OCI-LY7 (cell line): ENCODE measurements at regions not wholly inside any gene's neighbourhood (a gene's known extent, or its start where the extent isn't known, plus 50 kb on each side); places are given as distances from the start of the nearest gene placed in this dataset.

ENCODE experiments used
- BruUV-seq: library from RNA; stranded (reverse); fragments of 400-500 nt; replicated peaks from 2 replicates; lab custom pipeline; 2021; lab: Mats Ljungman, UMichigan
- CTCF ChIA-PET: fragments of 300-600 bp; sonication (Branson Sonifier 250); formaldehyde crosslinking; loops from one replicate; lab custom pipeline; 2022; ENCODE audit warnings: antibody characterized with exemption; ENCODE audit not compliant: unreplicated experiment; lab: Charles Lee
- POLR2A ChIA-PET: fragments of 300-600 bp; sonication (Branson Sonifier 250); formaldehyde crosslinking; loops from one replicate; lab custom pipeline; 2022; ENCODE audit warnings: antibody characterized with exemption; lab: Charles Lee
- DNase-seq: peaks from one replicate; pipeline ENCODE4 v3.0.0-alpha.2; 2015; ENCODE audit warnings: low spot score
- H2AFZ ChIP-seq: fragments of 200-600 bp; sonication (generic), shearing (Covaris generic); 2 replicates; pipeline ENCODE4 v1.6.1; 2014; ENCODE audit warnings: mild to moderate bottlenecking, antibody characterized with exemption, low read length, moderate library complexity
- H3K27ac ChIP-seq: fragments of 200-600 bp; sonication (generic); 2 replicates; pipeline ENCODE4 v1.5.1; 2014; ENCODE audit warnings: mixed run types, low read depth, mild to moderate bottlenecking, moderate library complexity, low read length, inconsistent platforms; ENCODE audit not compliant: poor library complexity, severe bottlenecking
- H3K36me3 ChIP-seq: fragments of 200-600 bp; sonication (generic); 2 replicates; pipeline ENCODE4 v1.6.1; 2014; ENCODE audit warnings: mild to moderate bottlenecking, antibody characterized with exemption, low read length, moderate library complexity, mixed read lengths; ENCODE audit not compliant: insufficient read depth
- H3K4me1 ChIP-seq: fragments of 200-600 bp; sonication (generic); 2 replicates; pipeline ENCODE4 v1.5.1; 2014; ENCODE audit warnings: mild to moderate bottlenecking, low read length; ENCODE audit not compliant: insufficient read depth, poor library complexity, severe bottlenecking
- H3K4me2 ChIP-seq: fragments of 200-600 bp; sonication (generic); 2 replicates; pipeline ENCODE4 v1.6.1; 2014; ENCODE audit warnings: mild to moderate bottlenecking, low read length
- H3K4me3 ChIP-seq: fragments of 200-600 bp; sonication (generic); 2 replicates; pipeline ENCODE4 v1.5.1; 2014; ENCODE audit warnings: mild to moderate bottlenecking, low read depth, low read length; ENCODE audit not compliant: poor library complexity, severe bottlenecking
- H3K79me2 ChIP-seq: fragments of 200-600 bp; sonication (generic); 2 replicates; pipeline ENCODE4 v1.6.1; 2016; ENCODE audit warnings: low read depth, mild to moderate bottlenecking, low read length, moderate library complexity, mixed read lengths; ENCODE audit not compliant: insufficient read depth
- H3K9me2 ChIP-seq: fragments of 200-600 bp; sonication (generic); 2 replicates; pipeline ENCODE4 v1.6.1; 2016; ENCODE audit warnings: mild to moderate bottlenecking, low read length, mixed read lengths; ENCODE audit not compliant: insufficient read depth
- H3K9me3 ChIP-seq: fragments of 200-600 bp; sonication (generic); 2 replicates; pipeline ENCODE4 v1.6.1; 2014; ENCODE audit warnings: mild to moderate bottlenecking, mixed run types, low read length, mixed read lengths
- H4K20me1 ChIP-seq: fragments of 200-600 bp; sonication (generic); 2 replicates; pipeline ENCODE4 v1.6.1; 2014; ENCODE audit warnings: mild to moderate bottlenecking, antibody characterized with exemption, low read length, moderate library complexity, mixed read lengths; ENCODE audit not compliant: insufficient read depth
- EZH2phosphoT487 ChIP-seq: fragments of 200-600 bp; sonication (generic); IDR thresholded peaks from 2 replicates; pipeline ENCODE4 v1.6.1; 2018; ENCODE audit warnings: low read depth, borderline replicate concordance, mild to moderate bottlenecking, mixed run types, antibody characterized with exemption, low read length, moderate library complexity, mixed read lengths
- intact Hi-C: fragments of 100-400 bp; cut with micrococcal nuclease; formaldehyde crosslinking; loops from one replicate; pipeline ENCODE4 v1.10.0; 2022; ENCODE audit not compliant: unreplicated experiment
- TF ChIP-seq, protein P1 (sequence below): fragments of 200-600 bp; sonication (generic); conservative IDR thresholded peaks from 2 replicates; pipeline ENCODE4 v1.5.1; 2014; ENCODE audit warnings: mild to moderate bottlenecking, antibody characterized with exemption, low read length, moderate library complexity, mixed read lengths

DNA sequence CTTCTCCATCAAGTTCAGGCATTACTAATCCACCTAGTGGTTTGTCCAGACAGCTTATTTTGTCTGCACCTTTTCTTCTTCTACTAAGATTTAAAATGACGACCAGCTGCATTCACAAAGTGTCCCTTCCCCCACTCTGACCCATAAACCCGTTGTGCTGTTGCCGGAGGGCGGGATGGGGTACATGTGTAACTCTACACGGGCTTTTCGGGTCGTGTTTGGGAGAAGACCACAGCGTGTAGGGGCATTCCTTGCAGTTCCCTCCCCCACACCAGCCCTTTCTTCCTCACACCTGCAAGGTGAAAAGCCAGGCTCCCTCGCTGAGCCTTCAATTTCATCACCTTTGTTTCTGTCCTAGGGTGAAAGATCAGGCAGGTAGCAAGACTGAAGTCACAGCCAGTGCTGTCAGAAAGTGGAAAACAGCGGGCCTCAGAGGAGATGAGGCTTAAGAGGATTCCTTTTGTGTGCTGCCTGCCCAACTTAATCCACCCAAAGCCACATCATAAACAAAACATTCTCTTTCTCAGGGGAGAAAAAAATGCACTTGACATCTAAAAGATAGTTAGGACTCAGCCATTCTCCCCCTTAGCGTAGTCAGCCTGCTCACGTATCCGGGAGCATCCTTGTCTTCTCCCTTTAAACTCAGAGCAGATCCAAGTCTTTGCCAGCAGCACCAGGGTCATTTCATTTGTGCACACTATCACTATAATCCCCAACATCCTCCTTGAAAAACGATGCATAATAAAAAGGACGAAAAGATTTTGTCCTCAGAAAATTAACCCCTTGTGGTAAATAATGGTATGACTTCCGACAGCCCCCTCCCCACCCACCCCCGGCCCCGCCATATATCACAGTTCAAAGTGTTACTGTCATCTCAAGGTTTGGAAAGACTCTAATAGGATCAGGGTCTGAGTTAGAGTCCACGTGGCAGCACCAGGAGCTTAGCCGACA lies 599.0 kb downstream of the RAB28 start:
- H3K79me2 ChIP-seq, result no peaks in the 10 kb centered on the region
- no TSS peak for BruUV-seq
- H3K9me2 ChIP-seq, result no peaks in the 10 kb centered on the region
- DNase-seq, result no peak
- intact Hi-C loops, result no loop called here
- no peaks in the 10 kb centered on the region for H3K9me3 ChIP-seq
- H2AFZ ChIP-seq, result no peak overlapping the region
- ChIA-PET CTCF (no interaction called here), POLR2A (interaction anchor here (0.6 kb wide), 1 partner anchor 82 kb away, joined by 4 read pairs; no protein-coding TSS in a partner anchor)
- no peak overlapping the region for H3K27ac ChIP-seq
- no peak for TF ChIP-seq EZH2phosphoT487
- TF ChIP-seq, protein P1, sequence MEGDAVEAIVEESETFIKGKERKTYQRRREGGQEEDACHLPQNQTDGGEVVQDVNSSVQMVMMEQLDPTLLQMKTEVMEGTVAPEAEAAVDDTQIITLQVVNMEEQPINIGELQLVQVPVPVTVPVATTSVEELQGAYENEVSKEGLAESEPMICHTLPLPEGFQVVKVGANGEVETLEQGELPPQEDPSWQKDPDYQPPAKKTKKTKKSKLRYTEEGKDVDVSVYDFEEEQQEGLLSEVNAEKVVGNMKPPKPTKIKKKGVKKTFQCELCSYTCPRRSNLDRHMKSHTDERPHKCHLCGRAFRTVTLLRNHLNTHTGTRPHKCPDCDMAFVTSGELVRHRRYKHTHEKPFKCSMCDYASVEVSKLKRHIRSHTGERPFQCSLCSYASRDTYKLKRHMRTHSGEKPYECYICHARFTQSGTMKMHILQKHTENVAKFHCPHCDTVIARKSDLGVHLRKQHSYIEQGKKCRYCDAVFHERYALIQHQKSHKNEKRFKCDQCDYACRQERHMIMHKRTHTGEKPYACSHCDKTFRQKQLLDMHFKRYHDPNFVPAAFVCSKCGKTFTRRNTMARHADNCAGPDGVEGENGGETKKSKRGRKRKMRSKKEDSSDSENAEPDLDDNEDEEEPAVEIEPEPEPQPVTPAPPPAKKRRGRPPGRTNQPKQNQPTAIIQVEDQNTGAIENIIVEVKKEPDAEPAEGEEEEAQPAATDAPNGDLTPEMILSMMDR, result no peak
- H3K4me3 ChIP-seq, result no peak overlapping the region
- no peak overlapping the region for H3K4me2 ChIP-seq
- no peaks in the 10 kb centered on the region for H4K20me1 ChIP-seq
- no peaks in the 10 kb centered on the region for H3K36me3 ChIP-seq
- H3K4me1 ChIP-seq, result no peaks in the 10 kb centered on the region

DNA sequence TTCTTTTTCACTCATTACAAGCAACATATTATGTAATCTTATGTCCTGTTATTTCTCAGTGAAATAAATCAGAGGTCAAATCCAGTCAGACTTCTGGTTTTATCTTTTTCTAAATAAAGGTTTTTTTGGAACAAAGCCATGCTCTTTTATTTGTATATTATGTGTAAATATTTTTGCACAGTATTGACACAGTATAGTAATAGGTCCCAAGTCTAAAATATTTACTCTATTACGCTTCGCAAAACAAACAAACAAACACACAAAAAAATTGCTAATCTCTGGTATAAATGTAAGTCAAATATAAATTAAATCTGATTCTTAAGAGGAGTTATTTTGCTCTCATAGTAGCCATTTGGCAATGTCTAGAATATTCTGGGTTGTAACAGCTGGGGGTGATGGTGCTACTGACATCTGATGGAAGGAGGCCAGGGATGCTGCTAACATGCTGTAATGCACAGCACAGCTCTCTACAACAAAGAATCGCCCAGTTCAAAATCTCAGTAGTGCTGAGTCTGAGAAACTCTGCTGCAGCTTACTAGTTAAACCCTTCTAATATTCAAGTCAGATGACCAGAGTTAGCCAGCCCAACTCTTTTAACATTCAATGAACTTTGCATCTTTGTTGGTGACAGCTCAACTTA lies 602.1 kb downstream of the RAB28 start:
- Histone ChIP-seq H3K27ac (no peak overlapping the region), H4K20me1 (no peaks in the 10 kb centered on the region), H3K36me3 (no peaks in the 10 kb centered on the region), H3K79me2 (no peaks in the 10 kb centered on the region), H2AFZ (no peak overlapping the region), H3K9me3 (no peaks in the 10 kb centered on the region), H3K4me1 (no peaks in the 10 kb centered on the region), H3K9me2 (no peaks in the 10 kb centered on the region), H3K4me2 (no peak overlapping the region), H3K4me3 (no peak overlapping the region)
- TF ChIP-seq EZH2phosphoT487, result no peak
- POLR2A ChIA-PET, result no interaction called here
- CTCF ChIA-PET, result no interaction called here
- no peak for DNase-seq
- no TSS peak for BruUV-seq
- intact Hi-C loops, result no loop called here

DNA sequence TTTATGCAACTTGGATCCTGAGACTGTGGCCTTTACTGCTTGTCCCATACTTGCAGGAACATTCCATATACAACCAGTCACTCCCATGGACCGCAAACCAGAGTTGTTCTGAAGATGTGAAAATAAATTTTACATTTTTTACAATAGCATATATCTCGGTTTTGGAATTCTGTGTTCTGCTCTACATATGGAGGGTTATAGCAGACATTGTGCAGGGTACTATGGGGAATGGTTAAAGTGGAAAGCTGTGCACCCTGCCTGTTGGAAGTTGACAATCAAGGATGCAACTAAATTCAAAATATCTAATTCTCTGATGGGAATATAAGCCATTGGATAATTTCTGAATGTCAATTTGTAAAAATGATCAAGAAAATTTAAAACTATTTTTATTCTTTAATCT lies 603.3 kb downstream of the RAB28 start:
- Histone ChIP-seq H3K79me2 (no peaks in the 10 kb centered on the region), H3K4me3 (no peak overlapping the region), H3K9me3 (no peaks in the 10 kb centered on the region), H3K9me2 (no peaks in the 10 kb centered on the region), H3K27ac (no peak overlapping the region), H3K4me1 (no peaks in the 10 kb centered on the region), H2AFZ (no peak overlapping the region), H4K20me1 (no peaks in the 10 kb centered on the region), H3K4me2 (no peak overlapping the region), H3K36me3 (no peaks in the 10 kb centered on the region)
- DNase-seq, result no peak
- ChIA-PET POLR2A (interaction anchor here (0.7 kb wide), 1 partner anchor 120 kb away, joined by 5 read pairs; no protein-coding TSS in a partner anchor), CTCF (no interaction called here)
- BruUV-seq, result no TSS peak
- intact Hi-C loops, result no loop called here
- TF ChIP-seq EZH2phosphoT487, result no peak
- TF ChIP-seq, protein P1, result no peak
